HG02759 (cell line): ENCODE measurements at regions not wholly inside any gene's neighbourhood (a gene's known extent, or its start where the extent isn't known, plus 50 kb on each side); places are given as distances from the start of the nearest gene placed in this dataset.

Source experiments
- ATAC-seq: cut with Tn5 transposase; IDR thresholded peaks from one replicate; pipeline ENCODE4 v1.9.1; 2021; ENCODE audit warnings: mild to moderate bottlenecking, moderate library complexity; ENCODE audit not compliant: unreplicated experiment

GRCh38 chr3:177470197-177470941 is 273.1 kb upstream of the TBL1XR1 start:
- no peak for ATAC-seq

- ATAC-seq = no peak
Measured at GRCh38 chr3:177471733-177472480, 274.6 kb upstream of the TBL1XR1 start.

GRCh38 chr3:177473184-177473583 is 275.9 kb upstream of the TBL1XR1 start:
- ATAC-seq = no peak

- ATAC-seq = no peak
Measured at GRCh38 chr3:177473903-177474302, 276.6 kb upstream of the TBL1XR1 start.

GRCh38 chr3:177474652-177475355 is 277.5 kb upstream of the TBL1XR1 start:
- ATAC-seq = no peak

GRCh38 chr3:177475356-177475665 is 278.0 kb upstream of the TBL1XR1 start:
- no peak for ATAC-seq

GRCh38 chr3:177476495-177476894 is 279.2 kb upstream of the TBL1XR1 start:
- no peak for ATAC-seq

- ATAC-seq = no peak
Measured at GRCh38 chr3:177476921-177477435, 279.7 kb upstream of the TBL1XR1 start.

- ATAC-seq = no peak
Measured at GRCh38 chr3:177478170-177478867, 281.0 kb upstream of the TBL1XR1 start.

- ATAC-seq = no peak
Measured at GRCh38 chr3:177479630-177480029, 282.3 kb upstream of the TBL1XR1 start.

- ATAC-seq = no peak
Measured at GRCh38 chr3:177481329-177481728, 284.0 kb upstream of the TBL1XR1 start.

GRCh38 chr3:177482048-177482691 is 284.9 kb upstream of the TBL1XR1 start:
- ATAC-seq = no peak

GRCh38 chr3:177483182-177483967 is 286.1 kb upstream of the TBL1XR1 start:
- peak; percentile 49 for ATAC-seq

- no peak for ATAC-seq
Measured at GRCh38 chr3:177484206-177484605, 286.9 kb upstream of the TBL1XR1 start.

- ATAC-seq = no peak
Measured at GRCh38 chr3:177484926-177485325, 287.6 kb upstream of the TBL1XR1 start.

- no peak for ATAC-seq
Measured at GRCh38 chr3:177487635-177488186, 290.4 kb upstream of the TBL1XR1 start.

- ATAC-seq = no peak
Measured at GRCh38 chr3:177488740-177489139, 291.5 kb upstream of the TBL1XR1 start.

GRCh38 chr3:177490626-177491025 is 293.3 kb upstream of the TBL1XR1 start:
- no peak for ATAC-seq

- no peak for ATAC-seq
Measured at GRCh38 chr3:177491296-177492032, 294.2 kb upstream of the TBL1XR1 start.
